ENCODE measurements at regions not wholly inside any gene's neighbourhood (a gene's known extent, or its start where the extent isn't known, plus 50 kb on each side); places are given as distances from the start of the nearest gene placed in this dataset.

GRCh38 chr14:84251411-84252115 is 1278.4 kb upstream of the FLRT2 start:
- DNase-seq (ENCODE audit: insufficient read length): no peak

GRCh38 chr14:84252706-84253105 is 1277.2 kb upstream of the FLRT2 start:
- TF ChIP-seq POLR2AphosphoS5 (IDR thresholded peaks at IDR 0.05; ENCODE audit: low read depth, low read length): no peak
- TF ChIP-seq TAF1 (IDR thresholded peaks at IDR 0.05; ENCODE audit: borderline replicate concordance, low read depth, low read length): no peak
- TF ChIP-seq POLR2A (IDR thresholded peaks at IDR 0.05; ENCODE audit: low read depth, low read length): no peak
- FAIRE-seq (no peak), DNase-seq (ENCODE audit: insufficient read length) (no peak)

More at GRCh38 chr14:84251411-84252115, 1278.4 kb upstream of the FLRT2 start:
- no peak for FAIRE-seq
- no peak for TF ChIP-seq POLR2AphosphoS5 (IDR thresholded peaks at IDR 0.05; ENCODE audit: low read depth, low read length)
- no peak for TF ChIP-seq TAF1 (IDR thresholded peaks at IDR 0.05; ENCODE audit: borderline replicate concordance, low read depth, low read length)
- no peak for TF ChIP-seq POLR2A (IDR thresholded peaks at IDR 0.05; ENCODE audit: low read depth, low read length)

- DNase-seq (ENCODE audit: insufficient read length): no peak
- no peak for FAIRE-seq
- TF ChIP-seq POLR2A (IDR thresholded peaks at IDR 0.05; ENCODE audit: low read depth, low read length) (no peak), TAF1 (IDR thresholded peaks at IDR 0.05; ENCODE audit: borderline replicate concordance, low read depth, low read length) (no peak)
Measured at GRCh38 chr14:84253326-84253725, 1276.6 kb upstream of the FLRT2 start.

- DNase-seq (ENCODE audit: insufficient read length) (no peak), FAIRE-seq (no peak)
- TF ChIP-seq POLR2A (IDR thresholded peaks at IDR 0.05; ENCODE audit: low read depth, low read length) (no peak), TAF1 (IDR thresholded peaks at IDR 0.05; ENCODE audit: borderline replicate concordance, low read depth, low read length) (no peak), POLR2AphosphoS5 (IDR thresholded peaks at IDR 0.05; ENCODE audit: low read depth, low read length) (no peak)
Measured at GRCh38 chr14:84254290-84254689, 1275.7 kb upstream of the FLRT2 start.

GRCh38 chr14:84262932-84263331 is 1267.0 kb upstream of the FLRT2 start:
- TF ChIP-seq TAF1 (IDR thresholded peaks at IDR 0.05; ENCODE audit: borderline replicate concordance, low read depth, low read length): no peak
- TF ChIP-seq POLR2AphosphoS5 (IDR thresholded peaks at IDR 0.05; ENCODE audit: low read depth, low read length): no peak
- TF ChIP-seq POLR2A (IDR thresholded peaks at IDR 0.05; ENCODE audit: low read depth, low read length): no peak
- FAIRE-seq (no peak), DNase-seq (ENCODE audit: insufficient read length) (no peak)

- no peak for FAIRE-seq
- no peak for DNase-seq (ENCODE audit: insufficient read length)
- TF ChIP-seq TAF1 (IDR thresholded peaks at IDR 0.05; ENCODE audit: borderline replicate concordance, low read depth, low read length): no peak
- no peak for TF ChIP-seq POLR2A (IDR thresholded peaks at IDR 0.05; ENCODE audit: low read depth, low read length)
- TF ChIP-seq POLR2AphosphoS5 (IDR thresholded peaks at IDR 0.05; ENCODE audit: low read depth, low read length): no peak
Measured at GRCh38 chr14:84272290-84272721, 1257.6 kb upstream of the FLRT2 start.

- no peak for FAIRE-seq
- TF ChIP-seq POLR2A (IDR thresholded peaks at IDR 0.05; ENCODE audit: low read depth, low read length) (no peak), POLR2AphosphoS5 (IDR thresholded peaks at IDR 0.05; ENCODE audit: low read depth, low read length) (no peak), TAF1 (IDR thresholded peaks at IDR 0.05; ENCODE audit: borderline replicate concordance, low read depth, low read length) (no peak)
- DNase-seq (ENCODE audit: insufficient read length): no peak
Measured at GRCh38 chr14:84273181-84273580, 1256.8 kb upstream of the FLRT2 start.

- no peak for TF ChIP-seq POLR2A (IDR thresholded peaks at IDR 0.05; ENCODE audit: low read depth, low read length)
- TF ChIP-seq TAF1 (IDR thresholded peaks at IDR 0.05; ENCODE audit: borderline replicate concordance, low read depth, low read length): no peak
- TF ChIP-seq POLR2AphosphoS5 (IDR thresholded peaks at IDR 0.05; ENCODE audit: low read depth, low read length): no peak
- DNase-seq (ENCODE audit: insufficient read length) (no peak), FAIRE-seq (no peak)
Measured at GRCh38 chr14:84282618-84283017, 1247.3 kb upstream of the FLRT2 start.

- TF ChIP-seq POLR2AphosphoS5 (IDR thresholded peaks at IDR 0.05; ENCODE audit: low read depth, low read length) (no peak), POLR2A (IDR thresholded peaks at IDR 0.05; ENCODE audit: low read depth, low read length) (no peak)
- no peak for DNase-seq (ENCODE audit: insufficient read length)
- FAIRE-seq: no peak
Measured at GRCh38 chr14:84288781-84289180, 1241.2 kb upstream of the FLRT2 start.

- FAIRE-seq (no peak), DNase-seq (ENCODE audit: insufficient read length) (no peak)
- no peak for TF ChIP-seq POLR2AphosphoS5 (IDR thresholded peaks at IDR 0.05; ENCODE audit: low read depth, low read length)
- no peak for TF ChIP-seq TAF1 (IDR thresholded peaks at IDR 0.05; ENCODE audit: borderline replicate concordance, low read depth, low read length)
- no peak for TF ChIP-seq POLR2A (IDR thresholded peaks at IDR 0.05; ENCODE audit: low read depth, low read length)
Measured at GRCh38 chr14:84298663-84299195, 1231.2 kb upstream of the FLRT2 start.

- DNase-seq (ENCODE audit: insufficient read length) (no peak), FAIRE-seq (no peak)
- TF ChIP-seq TAF1 (IDR thresholded peaks at IDR 0.05; ENCODE audit: borderline replicate concordance, low read depth, low read length) (no peak), POLR2A (IDR thresholded peaks at IDR 0.05; ENCODE audit: low read depth, low read length) (no peak), POLR2AphosphoS5 (IDR thresholded peaks at IDR 0.05; ENCODE audit: low read depth, low read length) (no peak)
Measured at GRCh38 chr14:84303140-84303539, 1226.8 kb upstream of the FLRT2 start.

- FAIRE-seq (no peak), DNase-seq (ENCODE audit: insufficient read length) (no peak)
- TF ChIP-seq POLR2A (IDR thresholded peaks at IDR 0.05; ENCODE audit: low read depth, low read length) (no peak), POLR2AphosphoS5 (IDR thresholded peaks at IDR 0.05; ENCODE audit: low read depth, low read length) (no peak), TAF1 (IDR thresholded peaks at IDR 0.05; ENCODE audit: borderline replicate concordance, low read depth, low read length) (no peak)
Measured at GRCh38 chr14:84312551-84312950, 1217.4 kb upstream of the FLRT2 start.
